Heart right ventricle (tissue), 16 donors: ENCODE measurements at regions not wholly inside any gene's neighbourhood (a gene's known extent, or its start where the extent isn't known, plus 50 kb on each side); places are given as distances from the start of the nearest gene placed in this dataset.

Source experiments
- ATAC-seq, 8 donors: fragments of 200-7000 bp; cut with Tn5 transposase; one replicate each; pipeline ENCODE4 v1.9.1; 2020; ENCODE audit warnings: mild to moderate bottlenecking in 8 of 8, moderate library complexity in 8 of 8, moderate number of reproducible peaks in 1 of 8
- DNase-seq, 2 donors: peaks; one replicate each; pipeline ENCODE4 v3.0.0-alpha.2; 2020
- H3K27ac ChIP-seq, 10 donors: fragments of 200-600 bp; sonication (generic) in 2 of 10; one replicate each; pipeline versions ENCODE4 v1.5.0 to v1.8.0; 2020 to 2022; ENCODE audit warnings: mild to moderate bottlenecking in 3 of 10
- H3K27me3 ChIP-seq, 7 donors: fragments of 200-600 bp; one replicate each; pipeline ENCODE4 v1.8.0; 2021 to 2022; ENCODE audit warnings: mild to moderate bottlenecking in 2 of 7
- H3K36me3 ChIP-seq, 9 donors: fragments of 200-600 bp; sonication (generic) in 1 of 9; one replicate each; pipeline versions ENCODE4 v1.5.0 to v1.8.0; 2020 to 2022; ENCODE audit warnings: mild to moderate bottlenecking in 2 of 9
- H3K4me1 ChIP-seq, 9 donors: fragments of 200-600 bp; sonication (generic) in 1 of 9; one replicate each; pipeline versions ENCODE4 v1.5.0 to v1.8.0; 2020 to 2022; ENCODE audit warnings: mild to moderate bottlenecking in 4 of 9
- H3K4me3 ChIP-seq, 10 donors: fragments of 200-600 bp; sonication (generic) in 2 of 10; one replicate each; pipeline versions ENCODE4 v1.5.0 to v1.8.0; 2020 to 2022; ENCODE audit warnings: mild to moderate bottlenecking in 7 of 10, moderate library complexity in 2 of 10
- H3K9me3 ChIP-seq, 11 donors: fragments of 200-600 bp in 10 of 11; sonication (generic) in 2 of 11; one replicate each; pipeline versions ENCODE4 v1.5.0 to v1.8.0; 2013 to 2022; ENCODE audit warnings: mild to moderate bottlenecking in 2 of 11, control low read depth in 1 of 11, moderate library complexity in 1 of 11
- CTCF ChIP-seq, 9 donors: fragments of 200-600 bp; sonication (generic) in 2 of 9; IDR thresholded peaks; one replicate each; pipeline versions ENCODE4 v1.5.0 to v1.8.0; 2021 to 2022; ENCODE audit warnings: antibody characterized with exemption in 9 of 9, mild to moderate bottlenecking in 5 of 9, moderate library complexity in 1 of 9
- WGBS, 2 donors: extraction: QIAGEN DNeasy Blood & Tissue Kit; methylation state at CpG; one replicate each; pipeline ENCODE4 v1.1.7; 2013; ENCODE audit warnings: inconsistent platforms in 1 of 2; 5-methylcytosine and 5-hydroxymethylcytosine counted together
- intact Hi-C, 10 donors: fragments of 100-400 bp; cut with DNase I; formaldehyde crosslinking; loops; one replicate each; pipeline versions ENCODE4 v1.11.1 to v1.14.2; 2022
- donor health status: Arrhythmogenic right ventricular cardiomyopathy.
- donor health status: ischemic (EF 13 %, LVEDD 7.1; RV severe dilation, severe dysfunction).
- donor health status: healthy with polysubstance abuse.
- donor health status: DM: no; HTN: yes; CAD: no.
- donor health status: DM: no; HTN: no; CAD: no.
- donor health status: ischemic (EF 25% LVEDD 6.9; RV normal size, moderate dysfunction).
- donor health status: ischemic (EF 25% LVEDD 5.7; RV mildly dilated, moderate dysfunction).
- donor health status: healthy.
- donor health status: DM: yes; HTN: yes; CAD: no.
- donor health status: Ischemic cardiomyopathy.
- donor health status: ischemic (EF 35%, LVEDD 5.7; RV mildly dilated, moderate dysfunction).
- donor health status: nonischemic (EF 11% LVEDD 7.7; RV severe dilation, severe dysfunction).
- donor health status: DM: yes; HTN: yes; CAD: no.
- donor health status: PGD.
- donor health status: ischemic (EF 29% LVEDD 5.4; RV normal size, mild dysfunction).
- donor health status: nonischemic (EF 23%, LVEDD 6.1; RV moderate dilation, normal function).

GRCh38 chr13:74530011-74530410 lies 395.8 kb upstream of the KLF12 start:
- Histone ChIP-seq H3K4me3 (no peak overlapping the region), H3K9me3 (no peaks in the 10 kb centered on the region), H3K27ac (no peak overlapping the region), H3K27me3 (no peaks in the 10 kb centered on the region), H3K36me3 (no peaks in the 10 kb centered on the region), H3K4me1 (no peaks in the 10 kb centered on the region)
- WGBS, 2 donors, result 70 to 72% methylated on average over 1 of the region's 1 CpG
- intact Hi-C loops, result no loop called here
- TF ChIP-seq CTCF (IDR thresholded peaks at IDR 0.05), result no peak
- DNase-seq (no peak), ATAC-seq (no peak)

GRCh38 chr13:74528734-74529513 lies 394.7 kb upstream of the KLF12 start:
- Histone ChIP-seq H3K9me3 (no peaks in the 10 kb centered on the region), H3K4me1 (no peaks in the 10 kb centered on the region), H3K36me3 (no peaks in the 10 kb centered on the region), H3K4me3 (no peak overlapping the region), H3K27me3 (no peaks in the 10 kb centered on the region), H3K27ac (no peak overlapping the region)
- no peak for TF ChIP-seq CTCF (IDR thresholded peaks at IDR 0.05)
- WGBS, 2 donors, result 87 to 90% methylated on average over 4 of the region's 4 CpGs
- intact Hi-C loops, result no loop called here
- DNase-seq (no peak), ATAC-seq (no peak)

GRCh38 chr13:74523057-74523456 lies 388.9 kb upstream of the KLF12 start:
- ATAC-seq, result no peak
- 49 to 56% methylated on average over 2 of the region's 2 CpGs for WGBS, 2 donors
- Histone ChIP-seq H3K27ac (no peak overlapping the region), H3K4me3 (no peak overlapping the region), H3K9me3 (no peaks in the 10 kb centered on the region), H3K36me3 (no peaks in the 10 kb centered on the region), H3K4me1 (no peaks in the 10 kb centered on the region), H3K27me3 (no peaks in the 10 kb centered on the region)
- intact Hi-C loops, result no loop called here
- TF ChIP-seq CTCF (IDR thresholded peaks at IDR 0.05), result no peak
- DNase-seq, result no peak

- intact Hi-C loops, result no loop called here
- 85 to 87% methylated on average over 3 of the region's 3 CpGs for WGBS, 2 donors
- Histone ChIP-seq H3K9me3 (peaks cover 0 to 6% (median 0%) of the 10 kb centered on the region in 11 donors), H3K27me3 (no peaks in the 10 kb centered on the region), H3K36me3 (no peaks in the 10 kb centered on the region), H3K27ac (no peak overlapping the region), H3K4me1 (no peaks in the 10 kb centered on the region), H3K4me3 (no peak overlapping the region)
- no peak for ATAC-seq
- no peak for DNase-seq
- no peak for TF ChIP-seq CTCF (IDR thresholded peaks at IDR 0.05)
These were observed 377.3 kb upstream of the KLF12 start for GRCh38 chr13:74511523-74511922.
